ENCODE measurements at regions not wholly inside any gene's neighbourhood (a gene's known extent, or its start where the extent isn't known, plus 50 kb on each side); places are given as distances from the start of the nearest gene placed in this dataset.

GRCh38 chr6:101126501-101126900 lies 245.4 kb upstream of the ASCC3 start:
- TF ChIP-seq CTCF (IDR thresholded peaks at IDR 0.05) (no peak), POLR2A (IDR thresholded peaks at IDR 0.05) (no peak)

Data from right lobe of liver (tissue), 4 donors.